T-helper 2 cell treated with Interferon-gamma antibody and Interleukin-4, amounts not matched to agents 5 μg/mL and 100 μg/mL, for 36 hours (primary cell): ENCODE measurements at regions not wholly inside any gene's neighbourhood (a gene's known extent, or its start where the extent isn't known, plus 50 kb on each side); places are given as distances from the start of the nearest gene placed in this dataset.
"Not testable (repeated sequence)": the region's sequence is repeated elsewhere in the genome, so short reads cannot be mapped to it uniquely, and the experiment has no call there.

Experiments used
- DNase-seq: peaks from one replicate; pipeline ENCODE4 v3.0.0; 2021; ENCODE audit warnings: low spot score
- H3K27ac Mint-ChIP-seq: one replicate; pipeline ENCODE4 v1.8.0; 2021; ENCODE audit warnings: mild to moderate bottlenecking, mixed read lengths
- H3K27me3 Mint-ChIP-seq: one replicate; pipeline ENCODE4 v1.8.0; 2021; ENCODE audit warnings: low read depth, mixed read lengths
- H3K36me3 Mint-ChIP-seq: one replicate; pipeline ENCODE4 v1.8.0; 2021; ENCODE audit warnings: low read depth, mixed read lengths
- H3K4me1 Mint-ChIP-seq: one replicate; pipeline ENCODE4 v1.8.0; 2021; ENCODE audit warnings: low read depth, mixed read lengths
- H3K4me3 Mint-ChIP-seq: one replicate; pipeline ENCODE4 v1.8.0; 2022; ENCODE audit warnings: mild to moderate bottlenecking, moderate library complexity, mixed read lengths
- H3K9me3 Mint-ChIP-seq: one replicate; pipeline ENCODE4 v1.8.0; 2021; ENCODE audit warnings: mixed read lengths

GRCh38 chr6:153503810-153504209, 372.7 kb upstream of the RGS17 start:
- no peaks in the 10 kb centered on the region for H3K27me3 Mint-ChIP-seq
- H3K4me1 Mint-ChIP-seq = no peaks in the 10 kb centered on the region
- H3K27ac Mint-ChIP-seq = no peak overlapping the region
- no peaks in the 10 kb centered on the region for H3K9me3 Mint-ChIP-seq
- DNase-seq = no peak
- H3K36me3 Mint-ChIP-seq = no peaks in the 10 kb centered on the region
- H3K4me3 Mint-ChIP-seq = no peak overlapping the region

DNA sequence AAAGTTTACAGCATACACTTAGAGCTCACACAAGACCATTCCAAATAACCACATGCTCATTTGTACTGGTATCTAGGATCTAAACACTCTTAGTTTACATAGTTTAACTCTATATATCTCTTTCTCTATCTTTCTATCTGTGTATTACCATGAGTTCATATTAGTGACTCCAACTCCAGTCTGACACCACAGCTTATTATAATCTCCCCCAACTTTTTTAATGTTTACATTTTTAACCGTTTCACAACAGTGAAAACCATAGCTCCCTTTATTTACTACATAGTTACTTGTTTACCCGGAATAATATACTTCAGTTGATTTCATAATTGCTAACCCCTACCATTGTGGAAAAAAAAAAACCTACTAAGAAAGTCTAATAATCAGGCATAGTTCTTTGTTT, 362.4 kb upstream of the RGS17 start:
- H3K36me3 Mint-ChIP-seq = no peaks in the 10 kb centered on the region
- H3K27me3 Mint-ChIP-seq = no peaks in the 10 kb centered on the region
- no peak overlapping the region for H3K27ac Mint-ChIP-seq
- no peak for DNase-seq
- H3K4me1 Mint-ChIP-seq = no peaks in the 10 kb centered on the region
- H3K4me3 Mint-ChIP-seq = no peak overlapping the region
- no peaks in the 10 kb centered on the region for H3K9me3 Mint-ChIP-seq

GRCh38 chr6:153489479-153489878, 358.4 kb upstream of the RGS17 start:
- Mint-ChIP-seq H3K27me3 (no peaks in the 10 kb centered on the region), H3K4me3 (no peak overlapping the region), H3K9me3 (no peaks in the 10 kb centered on the region), H3K36me3 (no peaks in the 10 kb centered on the region), H3K27ac (no peak overlapping the region), H3K4me1 (no peaks in the 10 kb centered on the region)
- no peak for DNase-seq

DNA sequence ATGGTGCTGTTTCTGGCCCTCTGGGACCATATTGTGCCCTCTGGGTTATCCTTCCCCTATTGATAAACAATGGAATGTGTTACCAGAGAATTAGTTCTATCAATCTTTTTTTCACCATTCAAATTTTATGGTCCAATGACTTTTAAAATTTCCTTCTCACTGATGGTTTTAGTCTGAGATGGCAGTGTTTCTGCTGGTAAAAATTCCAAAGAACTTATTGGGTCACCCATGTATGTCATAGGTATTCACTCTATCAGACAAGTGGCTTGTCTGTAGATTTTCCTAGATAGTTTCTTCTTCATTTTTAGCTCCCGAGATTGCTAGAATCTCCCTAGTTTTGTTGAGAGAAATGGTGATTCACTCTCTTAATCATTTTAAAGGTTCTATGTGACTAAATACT, 357.2 kb upstream of the RGS17 start:
- no peak overlapping the region for H3K27ac Mint-ChIP-seq
- no peaks in the 10 kb centered on the region for H3K27me3 Mint-ChIP-seq
- no peak for DNase-seq
- no peaks in the 10 kb centered on the region for H3K36me3 Mint-ChIP-seq
- H3K9me3 Mint-ChIP-seq = no peaks in the 10 kb centered on the region
- H3K4me3 Mint-ChIP-seq = no peak overlapping the region
- H3K4me1 Mint-ChIP-seq = no peaks in the 10 kb centered on the region

DNA sequence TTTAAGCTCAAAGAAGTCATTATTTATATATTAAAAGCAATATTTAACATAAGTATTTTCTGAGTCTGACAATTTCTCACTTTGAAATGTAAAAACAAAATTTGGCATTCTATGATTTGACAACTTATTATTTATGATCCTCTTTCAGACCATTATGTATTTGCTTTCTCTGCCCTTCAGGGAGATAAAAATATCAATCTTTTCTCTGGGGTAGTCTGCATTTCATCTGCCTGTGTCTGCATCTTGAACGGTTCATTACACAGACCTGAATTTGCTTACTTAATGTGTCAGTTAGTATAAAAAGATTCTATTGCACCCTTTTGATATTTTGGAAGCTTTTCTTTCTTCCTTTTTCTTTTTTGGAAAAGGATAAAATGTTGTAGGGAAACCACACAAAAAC, 354.0 kb upstream of the RGS17 start:
- Mint-ChIP-seq H3K27ac (no peak overlapping the region), H3K27me3 (no peaks in the 10 kb centered on the region), H3K4me3 (no peak overlapping the region), H3K9me3 (no peaks in the 10 kb centered on the region), H3K36me3 (no peaks in the 10 kb centered on the region), H3K4me1 (no peaks in the 10 kb centered on the region)
- DNase-seq = no peak

DNA sequence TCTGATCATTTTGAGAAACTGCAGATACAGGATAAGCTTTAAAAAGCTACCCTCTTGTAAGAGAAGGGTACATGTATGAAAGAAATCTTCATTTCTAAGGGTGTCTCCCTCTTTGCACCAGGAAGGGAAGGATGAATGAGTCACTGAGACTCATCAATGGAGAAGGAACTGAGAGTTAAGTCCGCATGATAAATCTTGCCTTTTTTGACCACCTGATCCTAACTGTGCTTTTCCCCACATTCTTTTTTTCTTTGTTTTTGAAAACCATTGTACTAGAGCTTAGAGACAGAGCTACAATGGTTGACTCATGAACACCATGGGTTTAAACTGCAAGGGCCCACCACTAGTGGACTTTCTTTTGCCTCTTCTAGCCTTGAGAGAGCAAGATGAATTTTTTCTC, 353.0 kb upstream of the RGS17 start:
- Mint-ChIP-seq H3K27me3 (no peaks in the 10 kb centered on the region), H3K27ac (no peak overlapping the region), H3K9me3 (no peaks in the 10 kb centered on the region), H3K4me3 (no peak overlapping the region), H3K36me3 (no peaks in the 10 kb centered on the region), H3K4me1 (no peaks in the 10 kb centered on the region)
- DNase-seq = no peak

- H3K4me3 Mint-ChIP-seq = no peak overlapping the region
- DNase-seq = no peak
- no peak overlapping the region for H3K27ac Mint-ChIP-seq
- H3K27me3 Mint-ChIP-seq = no peaks in the 10 kb centered on the region
- no peaks in the 10 kb centered on the region for H3K9me3 Mint-ChIP-seq
- no peaks in the 10 kb centered on the region for H3K4me1 Mint-ChIP-seq
- H3K36me3 Mint-ChIP-seq = no peaks in the 10 kb centered on the region
Measured at GRCh38 chr6:153476243-153476642, 345.2 kb upstream of the RGS17 start.

GRCh38 chr6:153465050-153465449, 334.0 kb upstream of the RGS17 start:
- no peaks in the 10 kb centered on the region for H3K4me1 Mint-ChIP-seq
- H3K4me3 Mint-ChIP-seq = no peak overlapping the region
- H3K36me3 Mint-ChIP-seq = no peaks in the 10 kb centered on the region
- H3K9me3 Mint-ChIP-seq = no peaks in the 10 kb centered on the region
- no peaks in the 10 kb centered on the region for H3K27me3 Mint-ChIP-seq
- no peak overlapping the region for H3K27ac Mint-ChIP-seq
- DNase-seq = no peak

GRCh38 chr6:153449279-153449678, 318.2 kb upstream of the RGS17 start:
- H3K9me3 Mint-ChIP-seq = peaks cover 3% of the 10 kb centered on the region
- no peak for DNase-seq

GRCh38 chr6:153442749-153443148, 311.7 kb upstream of the RGS17 start:
- not testable (repeated sequence) for H3K27me3 Mint-ChIP-seq, H3K4me1 Mint-ChIP-seq, H3K27ac Mint-ChIP-seq, H3K9me3 Mint-ChIP-seq, H3K36me3 Mint-ChIP-seq, H3K4me3 Mint-ChIP-seq, DNase-seq

More at GRCh38 chr6:153449279-153449678, 318.2 kb upstream of the RGS17 start:
- no peaks in the 10 kb centered on the region for H3K27me3 Mint-ChIP-seq
- no peaks in the 10 kb centered on the region for H3K4me1 Mint-ChIP-seq
- H3K36me3 Mint-ChIP-seq = no peaks in the 10 kb centered on the region
- H3K27ac Mint-ChIP-seq = no peak overlapping the region
- no peak overlapping the region for H3K4me3 Mint-ChIP-seq

DNA sequence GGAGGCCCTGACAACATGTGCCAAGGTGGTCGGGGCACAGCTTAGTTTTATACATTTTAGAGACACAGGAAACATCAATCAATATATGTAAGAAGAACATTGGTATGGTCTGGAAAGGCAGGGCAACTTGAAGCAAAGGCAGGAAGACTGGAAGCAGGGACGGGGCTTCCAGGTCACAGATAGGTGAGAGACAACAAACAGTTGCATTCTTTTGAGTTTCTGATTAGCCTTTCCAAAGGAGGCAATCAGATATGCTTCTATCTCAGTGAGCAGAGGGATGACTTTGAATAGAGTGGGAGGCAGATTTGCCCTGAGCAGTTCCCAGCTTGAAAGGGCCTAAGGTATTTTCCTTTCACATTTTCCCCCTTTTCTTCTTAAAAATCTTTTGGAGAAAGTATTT, 311.0 kb upstream of the RGS17 start:
- Mint-ChIP-seq H3K4me3 (no peak overlapping the region), H3K36me3 (no peaks in the 10 kb centered on the region), H3K9me3 (peaks cover 3% of the 10 kb centered on the region), H3K4me1 (no peaks in the 10 kb centered on the region), H3K27ac (no peak overlapping the region), H3K27me3 (no peaks in the 10 kb centered on the region)
- DNase-seq = no peak

DNA sequence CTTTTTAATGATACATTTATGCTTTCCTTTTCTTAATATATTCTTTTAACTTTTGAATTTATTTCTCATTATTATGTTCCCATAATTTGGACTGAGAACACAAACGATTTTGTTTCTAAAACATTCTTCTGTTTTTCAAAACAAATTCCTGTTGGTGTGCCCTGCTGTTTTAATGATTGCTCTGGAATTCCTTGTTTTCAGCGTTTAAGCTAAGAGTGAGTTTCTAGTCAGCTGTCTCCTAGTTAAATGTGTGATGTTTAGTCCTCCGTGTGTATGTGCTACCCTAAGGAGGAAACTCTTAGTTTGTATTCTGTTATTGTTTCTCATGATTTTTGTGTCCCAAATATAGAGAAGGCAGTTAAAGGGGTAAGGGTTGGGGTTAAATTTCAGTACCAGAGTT, 306.1 kb upstream of the RGS17 start:
- no peak for DNase-seq
- H3K4me1 Mint-ChIP-seq = no peaks in the 10 kb centered on the region
- no peaks in the 10 kb centered on the region for H3K36me3 Mint-ChIP-seq
- H3K27me3 Mint-ChIP-seq = no peaks in the 10 kb centered on the region
- H3K27ac Mint-ChIP-seq = no peak overlapping the region
- H3K4me3 Mint-ChIP-seq = no peak overlapping the region
- no peaks in the 10 kb centered on the region for H3K9me3 Mint-ChIP-seq

DNA sequence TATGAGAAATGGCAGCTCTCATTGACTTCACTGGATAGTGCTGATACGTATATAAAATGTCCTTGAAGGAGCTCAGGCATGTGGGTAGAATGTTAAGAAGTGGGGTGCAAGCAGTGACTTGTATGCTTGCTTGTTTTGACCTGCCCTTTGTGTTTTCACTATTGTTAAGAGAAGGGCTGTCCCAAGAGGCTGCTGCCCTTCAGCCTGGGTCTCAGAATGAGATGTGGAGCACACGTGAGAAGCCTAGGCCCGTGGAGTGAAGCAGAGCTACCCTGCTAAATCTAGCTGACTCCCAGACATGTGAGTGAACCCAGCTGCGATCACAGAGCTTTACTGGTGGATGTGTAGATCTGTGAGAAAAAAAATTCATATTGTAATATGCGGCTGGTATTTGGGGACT, 305.3 kb upstream of the RGS17 start:
- H3K4me3 Mint-ChIP-seq = no peak overlapping the region
- DNase-seq = no peak
- H3K4me1 Mint-ChIP-seq = no peaks in the 10 kb centered on the region
- H3K27ac Mint-ChIP-seq = no peak overlapping the region
- H3K27me3 Mint-ChIP-seq = no peaks in the 10 kb centered on the region
- no peaks in the 10 kb centered on the region for H3K9me3 Mint-ChIP-seq
- H3K36me3 Mint-ChIP-seq = no peaks in the 10 kb centered on the region

DNA sequence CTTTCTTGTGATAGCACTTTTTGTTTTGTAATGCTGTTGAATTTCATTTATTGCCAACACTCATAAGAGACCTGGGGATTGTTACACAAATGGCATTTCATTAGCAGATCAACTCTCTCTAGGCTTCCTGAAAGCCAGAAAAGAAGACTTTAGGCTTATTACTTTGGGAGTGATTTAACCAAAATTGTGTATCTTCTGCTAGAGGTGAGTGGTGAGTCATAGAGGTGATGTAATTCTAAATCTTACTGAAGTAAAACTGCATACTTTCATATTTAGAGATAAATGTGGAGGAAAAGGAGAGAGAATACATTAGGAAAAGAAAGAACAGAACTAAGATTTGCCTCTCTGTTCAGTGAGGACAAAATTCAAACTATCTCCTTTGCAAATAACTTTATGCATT, 304.7 kb upstream of the RGS17 start:
- H3K4me1 Mint-ChIP-seq = no peaks in the 10 kb centered on the region
- no peak for DNase-seq
- H3K4me3 Mint-ChIP-seq = no peak overlapping the region
- no peak overlapping the region for H3K27ac Mint-ChIP-seq
- no peaks in the 10 kb centered on the region for H3K36me3 Mint-ChIP-seq
- no peaks in the 10 kb centered on the region for H3K9me3 Mint-ChIP-seq
- no peaks in the 10 kb centered on the region for H3K27me3 Mint-ChIP-seq

DNA sequence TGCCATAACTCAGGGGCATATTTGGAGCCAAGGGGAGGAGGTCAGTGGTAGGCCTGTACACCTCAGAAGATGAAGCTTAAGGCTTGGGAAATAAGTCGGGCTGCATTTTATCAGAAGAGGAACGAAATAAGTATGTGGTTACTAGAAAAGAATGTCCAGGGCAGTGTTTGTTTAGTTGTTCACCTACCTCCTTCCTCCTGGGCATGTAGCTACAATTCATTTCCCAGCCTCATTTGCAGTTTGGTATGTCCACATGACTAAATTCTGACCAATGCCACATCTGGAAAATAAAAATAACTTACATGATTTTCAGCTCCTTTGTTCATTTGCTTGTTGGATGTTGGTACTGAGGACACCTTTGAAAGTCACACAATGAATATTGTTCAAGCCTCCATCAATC, 294.5 kb upstream of the RGS17 start:
- H3K27ac Mint-ChIP-seq = no peak overlapping the region

More for the DNA sequence above, 294.5 kb upstream of the RGS17 start:
- DNase-seq = no peak
- Mint-ChIP-seq H3K27me3 (no peaks in the 10 kb centered on the region), H3K36me3 (no peaks in the 10 kb centered on the region), H3K4me3 (no peak overlapping the region), H3K9me3 (no peaks in the 10 kb centered on the region), H3K4me1 (no peaks in the 10 kb centered on the region)
